IPS-18c (cell line): ENCODE measurements at regions not wholly inside any gene's neighbourhood (a gene's known extent, or its start where the extent isn't known, plus 50 kb on each side); places are given as distances from the start of the nearest gene placed in this dataset.

Experiments
- H3K4me3 ChIP-seq: 2 replicates; pipeline ENCODE4 v1.7.0; 2013; ENCODE audit warnings: low read depth, mild to moderate bottlenecking, low read length, moderate library complexity; ENCODE audit not compliant: insufficient read depth
- H3K9me3 ChIP-seq: one replicate; pipeline ENCODE4 v1.6.1; 2013; ENCODE audit warnings: mild to moderate bottlenecking, low read length, moderate library complexity; ENCODE audit not compliant: control insufficient read depth, insufficient read depth

DNA sequence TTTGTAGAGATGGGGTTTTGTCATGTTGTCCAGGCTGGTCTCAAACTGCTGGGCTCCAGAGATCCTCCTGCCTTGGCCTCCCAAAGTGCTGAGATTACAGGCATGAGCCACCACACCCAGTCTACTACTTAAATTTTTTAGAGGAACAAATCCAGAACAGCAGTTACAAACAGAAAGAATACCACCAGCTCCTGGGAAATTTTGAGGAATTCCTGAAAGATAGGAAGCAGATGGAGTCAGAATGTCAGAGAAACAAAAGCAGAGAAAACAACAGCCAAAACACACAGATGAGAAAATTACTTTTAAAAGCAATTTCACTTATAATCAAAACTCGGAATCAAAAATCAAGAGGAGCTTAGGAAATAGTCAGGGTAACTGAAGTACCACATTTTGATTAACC is 543.3 kb upstream of the MARCKS start:
- Histone ChIP-seq H3K9me3 (no peaks in the 10 kb centered on the region), H3K4me3 (no peak overlapping the region)

DNA sequence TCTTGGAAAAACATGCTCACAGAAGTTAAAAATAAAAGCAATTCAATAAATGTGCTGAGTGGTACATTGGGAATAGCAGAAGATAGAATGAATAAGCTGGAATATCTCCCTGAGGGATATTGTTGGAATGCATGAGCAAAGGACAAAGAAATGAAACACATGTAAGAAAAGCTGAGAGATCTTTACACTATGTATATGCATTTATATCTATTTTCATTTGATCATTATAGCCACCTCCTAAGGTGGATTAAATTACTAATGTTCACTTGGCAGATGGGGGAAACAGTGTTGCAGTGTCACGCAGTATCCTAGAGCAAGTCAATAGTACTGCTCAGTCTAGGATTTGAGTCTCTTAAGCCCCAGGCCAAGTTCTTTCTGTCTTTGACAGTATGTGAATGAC is 542.0 kb upstream of the MARCKS start:
- Histone ChIP-seq H3K4me3 (no peak overlapping the region), H3K9me3 (no peaks in the 10 kb centered on the region)

DNA sequence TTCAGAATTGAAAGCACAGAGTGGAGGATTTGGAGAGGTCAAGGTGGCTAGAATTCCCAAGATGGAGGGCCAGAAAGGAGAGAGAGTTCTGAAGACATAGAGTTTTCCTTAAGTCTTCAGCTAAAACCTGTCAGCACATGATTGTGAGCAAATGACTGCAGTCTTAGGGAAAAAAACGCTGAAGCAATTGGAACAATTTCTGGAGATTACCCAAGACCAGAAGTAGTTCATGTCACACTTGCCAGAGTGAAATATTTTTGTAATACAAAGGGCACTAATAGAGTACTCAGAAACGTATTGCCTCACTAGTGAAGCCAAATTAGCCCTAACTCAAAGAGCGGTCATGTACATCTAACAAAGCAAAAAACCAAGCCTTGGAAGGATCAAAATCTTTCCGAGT is 541.3 kb upstream of the MARCKS start:
- Histone ChIP-seq H3K4me3 (no peak overlapping the region), H3K9me3 (no peaks in the 10 kb centered on the region)

DNA sequence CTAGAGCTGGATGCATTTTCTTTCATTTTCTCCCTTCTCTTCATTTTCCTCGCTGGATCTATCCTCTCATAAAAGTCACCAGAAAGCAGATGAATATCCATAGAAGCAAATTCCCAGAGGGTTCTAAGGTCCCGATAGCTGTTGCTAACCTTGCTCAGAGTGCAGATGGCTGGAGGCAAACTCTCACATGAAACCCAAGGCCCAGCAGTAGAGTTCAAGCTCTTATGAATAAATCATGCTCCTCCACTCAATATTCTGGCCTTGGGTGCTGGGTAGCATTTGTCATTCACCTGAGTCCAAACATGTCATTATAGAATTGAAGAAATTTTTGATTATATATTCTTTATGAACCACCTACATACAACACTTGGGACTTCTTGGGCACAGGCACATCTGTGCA is 539.7 kb upstream of the MARCKS start:
- H3K4me3 ChIP-seq: no peak overlapping the region
- H3K9me3 ChIP-seq: no peaks in the 10 kb centered on the region

DNA sequence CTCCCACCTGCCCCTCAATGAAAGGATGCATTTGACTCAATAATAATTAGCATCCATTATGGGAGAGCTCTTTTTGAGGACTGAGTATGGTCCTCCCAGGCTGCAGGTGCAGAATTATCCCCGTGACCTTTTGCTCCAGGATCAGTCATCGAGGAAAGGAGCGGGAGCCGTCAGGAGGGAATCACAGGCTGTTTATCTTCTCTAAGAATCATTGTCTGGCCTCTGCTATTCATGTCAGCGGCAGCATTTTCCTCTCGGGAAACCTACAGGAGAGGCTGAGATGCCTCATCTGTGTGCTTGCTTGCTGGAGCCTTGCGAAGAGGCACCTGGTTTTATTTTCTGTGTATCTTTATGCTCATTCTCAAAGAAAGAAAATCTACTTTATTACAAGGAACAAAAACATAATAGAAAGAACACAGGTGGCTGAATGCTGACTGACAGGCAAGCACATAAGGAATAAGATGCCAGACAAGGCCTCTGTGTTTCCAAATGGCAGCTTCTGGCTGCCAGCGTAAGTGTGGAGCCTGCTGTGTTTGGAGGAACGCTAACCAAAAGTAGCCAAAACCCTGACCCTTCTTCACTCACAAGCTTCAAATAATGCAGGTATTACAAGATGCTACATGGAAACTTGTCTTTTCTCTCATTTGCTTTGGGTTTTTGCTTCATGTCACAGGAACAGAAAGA is 539.1 kb upstream of the MARCKS start:
- no peaks in the 10 kb centered on the region for H3K9me3 ChIP-seq
- H3K4me3 ChIP-seq: no peak overlapping the region

DNA sequence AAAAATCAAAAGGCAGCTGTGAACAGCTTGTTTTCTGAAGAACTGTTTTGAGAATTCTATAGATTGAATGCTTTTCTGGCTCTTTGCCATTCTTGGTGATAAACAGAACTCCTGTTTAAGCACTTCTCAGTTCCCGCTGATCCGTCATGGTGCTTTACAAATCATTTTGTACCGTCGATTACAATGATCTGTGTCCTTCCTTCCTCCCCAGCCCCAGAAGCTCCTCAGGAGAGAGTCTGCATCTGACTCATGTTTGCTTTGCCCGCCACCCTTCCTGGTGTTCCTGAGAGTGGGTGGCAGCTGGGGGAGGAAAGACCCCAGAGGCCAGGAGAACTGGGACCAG is 538.6 kb upstream of the MARCKS start:
- no peak overlapping the region for H3K4me3 ChIP-seq
- no peaks in the 10 kb centered on the region for H3K9me3 ChIP-seq

DNA sequence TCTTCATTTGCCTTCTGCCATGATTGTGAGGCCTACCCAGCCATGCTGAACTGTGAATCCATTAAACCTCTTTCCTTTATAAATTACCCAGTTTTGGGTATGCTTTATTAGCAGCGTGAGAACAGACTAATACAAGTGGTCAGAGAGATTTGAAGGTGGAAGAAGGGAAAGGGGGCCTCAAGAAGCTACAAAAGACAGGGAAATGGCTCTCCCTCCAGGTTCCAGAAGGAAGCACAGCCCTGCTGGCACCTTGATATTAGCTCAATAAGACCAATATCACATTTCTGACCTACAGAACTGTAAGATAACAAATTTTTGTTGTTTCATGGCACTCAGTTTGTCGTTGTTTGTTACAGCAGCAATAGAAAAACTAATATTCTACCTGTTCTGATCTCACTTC is 536.5 kb upstream of the MARCKS start:
- H3K4me3 ChIP-seq: no peak overlapping the region
- H3K9me3 ChIP-seq: no peaks in the 10 kb centered on the region

DNA sequence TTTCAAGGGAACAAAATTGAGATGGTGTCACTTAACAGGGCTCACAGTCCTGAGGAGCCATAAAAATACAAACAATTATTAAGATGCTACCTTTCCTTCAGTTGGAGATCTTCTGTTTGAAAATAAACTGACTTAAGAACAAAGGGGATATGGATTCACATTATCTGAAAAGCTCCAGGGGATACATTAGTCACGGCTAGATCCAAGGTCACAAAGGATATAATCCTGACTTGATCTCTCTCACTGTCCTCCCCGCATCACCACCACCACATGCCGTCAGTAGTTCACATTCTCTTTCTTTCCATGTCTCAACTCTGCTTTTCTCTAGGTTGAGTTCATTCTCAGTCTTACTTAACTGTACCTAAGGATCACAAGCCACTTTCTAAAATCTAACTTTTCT is 530.4 kb upstream of the MARCKS start:
- no peaks in the 10 kb centered on the region for H3K9me3 ChIP-seq
- no peak overlapping the region for H3K4me3 ChIP-seq

DNA sequence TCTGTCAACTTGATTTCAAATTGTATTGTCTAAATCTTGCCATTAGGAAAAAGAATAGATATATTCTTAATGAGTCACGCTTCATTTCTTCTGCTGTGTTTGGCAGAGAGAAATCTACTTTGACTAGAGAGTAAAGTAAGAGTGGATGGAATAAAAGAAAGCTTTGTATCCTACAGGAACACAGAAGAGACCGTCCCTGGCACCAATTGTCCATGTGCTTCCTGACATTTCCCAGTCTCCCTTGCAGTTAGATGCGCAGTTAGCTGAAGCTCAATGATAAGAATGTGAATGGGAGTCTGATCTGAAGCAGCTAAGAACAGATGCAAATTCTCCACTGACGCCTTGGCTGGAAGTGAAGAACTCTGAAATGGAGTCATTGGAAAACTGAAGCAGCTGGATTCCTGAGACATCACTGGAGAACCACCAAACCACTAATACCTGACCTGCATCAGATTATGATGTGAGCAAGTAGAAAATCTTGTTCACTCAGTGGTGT is 528.2 kb upstream of the MARCKS start:
- Histone ChIP-seq H3K9me3 (no peaks in the 10 kb centered on the region), H3K4me3 (no peak overlapping the region)

DNA sequence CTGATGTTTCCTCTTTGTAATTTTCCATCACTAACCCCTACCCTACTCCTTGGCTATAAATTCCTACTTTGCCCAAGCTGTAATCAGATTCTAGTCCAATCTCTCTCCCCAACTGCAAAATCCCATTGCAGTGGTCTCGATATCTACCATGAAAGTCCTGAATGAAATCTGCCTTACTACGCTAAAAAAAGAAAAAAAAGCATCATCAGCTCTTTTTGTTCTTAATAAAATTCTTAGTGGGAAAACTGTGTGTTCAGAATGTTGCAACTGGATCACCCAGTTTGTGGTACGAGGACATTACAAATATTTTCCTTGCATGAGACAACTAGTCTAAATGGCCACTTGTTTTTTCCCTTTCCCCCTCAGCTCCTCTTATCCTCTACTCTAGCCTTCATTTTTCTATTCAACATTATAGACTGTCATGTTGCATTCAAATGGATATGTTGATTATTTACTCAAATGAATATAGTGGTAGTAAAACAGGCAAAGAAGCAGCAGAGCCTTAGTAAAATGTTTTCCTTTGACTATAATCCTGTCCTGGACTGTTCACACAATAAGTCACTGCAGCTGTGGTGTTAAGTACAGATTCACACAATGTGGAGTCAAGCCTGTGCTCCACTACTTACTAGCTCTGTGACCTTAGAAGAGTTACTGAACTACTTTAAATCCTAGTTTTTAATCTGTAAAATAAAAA is 527.1 kb upstream of the MARCKS start:
- H3K4me3 ChIP-seq: no peak overlapping the region
- H3K9me3 ChIP-seq: no peaks in the 10 kb centered on the region

DNA sequence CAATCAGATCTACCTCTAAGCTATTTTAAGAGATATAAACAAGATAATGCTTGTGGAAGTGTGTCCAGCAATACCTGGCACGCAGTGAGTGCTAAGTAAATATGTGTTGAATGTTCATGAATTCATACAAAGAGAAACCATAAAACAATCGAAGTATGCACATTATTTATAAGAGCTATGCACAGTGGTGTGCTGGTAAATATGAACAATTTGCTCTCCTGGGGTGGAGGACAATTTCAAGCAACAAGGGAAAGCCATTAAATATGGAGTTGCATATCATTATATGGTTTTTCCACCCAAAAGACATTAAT is 526.6 kb upstream of the MARCKS start:
- no peak overlapping the region for H3K4me3 ChIP-seq
- H3K9me3 ChIP-seq: no peaks in the 10 kb centered on the region

DNA sequence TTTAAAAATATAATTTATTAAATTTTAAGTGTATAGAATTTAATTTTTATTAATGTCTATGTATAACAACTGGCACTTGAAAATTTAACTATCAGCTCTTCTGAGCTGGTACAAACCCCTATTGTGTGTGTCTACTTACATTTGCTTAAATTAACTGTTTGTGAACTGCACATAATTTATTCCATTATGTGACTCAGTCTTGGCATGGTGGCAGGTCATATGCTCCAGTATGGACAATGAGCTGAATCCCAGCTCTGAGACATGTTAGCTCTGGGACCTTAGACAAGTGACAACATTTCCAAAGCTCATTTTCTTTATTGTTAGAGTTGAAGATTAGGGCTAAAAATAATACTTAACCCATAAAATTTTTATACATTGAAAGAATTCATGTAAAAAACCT is 526.1 kb upstream of the MARCKS start:
- Histone ChIP-seq H3K9me3 (no peaks in the 10 kb centered on the region), H3K4me3 (no peak overlapping the region)

DNA sequence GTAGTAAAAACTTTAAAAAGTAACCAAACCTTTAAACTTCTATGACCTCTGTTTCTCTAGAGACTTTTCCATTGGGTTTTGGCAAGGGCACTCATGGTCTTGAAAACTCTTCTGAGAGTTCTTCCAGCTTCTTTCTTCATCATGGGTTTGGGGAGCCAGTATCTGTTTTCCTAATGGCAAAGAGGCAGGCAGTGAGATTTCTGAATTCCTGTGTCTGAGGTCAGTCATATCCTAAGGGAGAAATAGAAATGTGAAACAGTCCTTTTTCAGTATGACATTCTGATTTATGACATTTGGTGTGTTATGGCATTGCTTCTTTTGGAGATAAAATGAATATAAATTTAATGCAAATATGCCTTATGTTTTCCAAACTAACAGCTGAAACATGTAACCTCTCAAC is 518.5 kb upstream of the MARCKS start:
- no peak overlapping the region for H3K4me3 ChIP-seq
- no peaks in the 10 kb centered on the region for H3K9me3 ChIP-seq

DNA sequence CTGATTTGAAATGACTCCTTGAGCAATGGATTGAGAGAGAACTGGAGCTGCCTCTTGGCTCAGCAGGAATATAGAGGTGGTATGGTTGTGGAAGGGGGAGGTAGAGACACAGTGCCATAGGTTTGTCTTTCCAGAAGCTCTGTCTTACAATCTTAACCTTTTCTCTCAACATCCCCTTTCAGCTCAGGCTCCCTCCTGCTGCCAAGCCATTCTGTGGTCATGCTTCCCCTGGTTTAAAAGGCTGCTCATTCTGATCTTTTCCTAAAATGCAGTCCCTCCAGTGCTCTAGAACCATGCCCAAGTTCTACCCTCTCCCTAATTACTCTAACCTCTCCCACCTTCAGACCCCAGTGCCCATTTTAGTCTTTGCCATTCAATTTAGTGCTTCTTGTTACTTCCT is 517.9 kb upstream of the MARCKS start:
- H3K9me3 ChIP-seq: no peaks in the 10 kb centered on the region
- no peak overlapping the region for H3K4me3 ChIP-seq

DNA sequence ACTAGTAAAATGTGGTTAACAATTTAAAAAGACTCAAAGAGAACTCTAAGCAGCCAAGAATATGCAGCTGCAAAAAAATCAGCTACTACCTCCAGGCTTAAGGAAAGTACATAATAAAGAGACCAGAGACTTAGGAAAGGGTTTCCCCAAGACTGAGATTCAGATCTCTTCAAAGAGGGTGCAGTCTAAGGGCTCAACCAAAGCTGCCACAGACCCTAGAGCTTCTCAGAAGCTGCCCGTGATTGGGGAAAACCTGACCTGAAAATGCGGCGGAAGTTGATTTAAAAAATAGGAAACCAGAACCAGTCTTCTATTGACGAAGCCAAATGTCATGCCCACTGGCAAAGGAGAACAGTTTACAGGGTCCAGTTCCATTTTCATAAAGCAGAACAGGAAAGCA is 516.8 kb upstream of the MARCKS start:
- Histone ChIP-seq H3K4me3 (no peak overlapping the region), H3K9me3 (no peaks in the 10 kb centered on the region)

DNA sequence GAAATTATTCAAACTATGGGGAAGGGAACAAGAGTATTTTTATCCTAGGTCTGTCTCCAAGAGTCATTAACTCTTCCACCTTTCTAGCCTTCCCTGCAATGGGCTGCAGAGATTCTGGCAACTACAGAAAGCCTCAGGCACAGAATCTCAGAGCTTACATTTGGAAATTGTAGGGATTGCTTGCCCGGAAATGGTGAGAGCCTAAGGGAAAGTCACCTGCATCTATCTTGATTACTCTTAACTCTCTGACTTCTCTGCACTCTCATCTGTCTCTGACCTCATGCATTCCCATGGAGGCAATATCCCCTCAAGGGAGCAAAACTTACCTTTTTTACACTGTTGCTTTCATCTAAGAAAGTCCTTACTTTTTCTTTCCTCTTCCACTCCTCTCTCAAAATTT is 513.2 kb upstream of the MARCKS start:
- H3K4me3 ChIP-seq: no peak overlapping the region
- H3K9me3 ChIP-seq: no peaks in the 10 kb centered on the region

DNA sequence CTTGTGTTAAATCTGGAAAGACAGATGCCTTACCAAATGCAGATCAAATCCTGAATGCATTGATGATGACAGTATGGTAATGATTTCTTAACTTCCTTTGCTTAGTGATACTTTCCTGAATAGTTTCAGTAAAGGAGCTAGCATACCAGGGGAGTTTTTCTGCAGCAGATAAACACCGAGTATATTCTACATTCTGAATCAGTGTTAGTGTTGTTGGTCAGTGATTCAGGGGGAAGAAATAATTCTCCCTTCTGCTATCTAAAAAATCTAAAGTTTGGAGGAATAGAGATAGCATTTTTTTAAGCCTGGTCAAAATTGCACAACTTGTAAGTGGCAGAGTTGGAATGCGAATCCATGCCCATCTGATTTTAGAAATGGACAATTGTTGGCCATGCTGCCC is 512.2 kb upstream of the MARCKS start:
- Histone ChIP-seq H3K9me3 (no peaks in the 10 kb centered on the region), H3K4me3 (no peak overlapping the region)

DNA sequence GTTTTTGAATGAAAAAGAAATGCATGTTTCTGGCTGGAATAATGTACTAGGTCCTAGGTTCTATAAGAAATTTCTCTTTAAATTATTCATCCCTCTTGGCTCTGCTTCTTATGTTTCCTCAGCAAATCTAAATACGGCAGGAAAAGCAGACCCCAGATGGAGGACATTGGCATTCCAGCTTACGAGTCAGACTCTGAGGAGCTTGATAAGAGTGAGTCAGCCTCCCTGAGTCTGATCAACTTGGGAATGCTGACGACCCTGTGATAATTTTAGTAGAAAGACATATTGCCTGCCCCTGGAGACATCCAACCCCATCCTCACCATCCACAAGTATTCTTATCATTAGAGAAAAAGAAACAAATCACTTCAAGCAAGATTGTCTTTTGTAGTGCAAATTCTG is 509.7 kb upstream of the MARCKS start:
- Histone ChIP-seq H3K4me3 (no peak overlapping the region), H3K9me3 (no peaks in the 10 kb centered on the region)

DNA sequence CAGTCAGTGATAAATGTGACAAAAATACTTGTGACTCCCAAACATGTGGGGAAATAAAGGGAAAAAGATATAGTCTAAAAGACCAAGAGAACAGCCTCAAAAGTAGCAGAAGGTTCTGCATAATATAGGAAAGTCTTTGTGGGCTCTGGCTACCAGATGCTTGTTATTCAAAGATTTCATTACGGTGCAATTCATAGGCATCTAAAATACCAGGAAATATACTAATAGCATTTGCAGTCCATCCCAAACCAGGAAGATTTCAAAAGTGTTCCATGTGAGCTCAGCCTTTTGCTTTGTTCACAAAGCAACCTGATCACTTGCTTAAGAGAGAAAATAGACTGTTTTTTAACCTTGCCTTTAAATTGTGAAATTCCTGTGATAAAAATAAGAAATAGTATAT is 506.7 kb upstream of the MARCKS start:
- H3K4me3 ChIP-seq: no peak overlapping the region
- no peaks in the 10 kb centered on the region for H3K9me3 ChIP-seq
